A673 (cell line): ENCODE measurements at regions not wholly inside any gene's neighbourhood (a gene's known extent, or its start where the extent isn't known, plus 50 kb on each side); places are given as distances from the start of the nearest gene placed in this dataset.
"Not testable (repeated sequence)": the region's sequence is repeated elsewhere in the genome, so short reads cannot be mapped to it uniquely, and the experiment has no call there.

Source experiments
- CTCF ChIP-seq: fragments of 300-800, 200-600 bp; sonication (generic); conservative IDR thresholded peaks from 2 replicates; pipeline ENCODE4 v1.5.1; 2017; ENCODE audit warnings: low read depth, mild to moderate bottlenecking, antibody characterized with exemption, low read length, moderate library complexity, mixed read lengths
- EZH2 ChIP-seq: fragments of 200-600 bp; sonication (generic); IDR thresholded peaks from 2 replicates; pipeline ENCODE4 v1.6.1; 2017; ENCODE audit warnings: borderline replicate concordance, low read depth, mild to moderate bottlenecking, mixed read lengths, antibody characterized with exemption, low read length; ENCODE audit not compliant: poor library complexity, severe bottlenecking

- TF ChIP-seq EZH2, CTCF: not testable (repeated sequence)
Observed at GRCh38 chr5:34243802-34244201, 200.8 kb upstream of the C1QTNF3 start.
